Right lobe of liver (tissue), 4 donors: ENCODE measurements at regions not wholly inside any gene's neighbourhood (a gene's known extent, or its start where the extent isn't known, plus 50 kb on each side); places are given as distances from the start of the nearest gene placed in this dataset.

Experiments used
- POLR2A ChIP-seq: fragments of 450-650 bp; IDR thresholded peaks from one replicate; pipeline ENCODE4 v1.6.1; 2017; ENCODE audit warnings: antibody characterized with exemption, mild to moderate bottlenecking
- TF ChIP-seq, protein P1 (sequence below), 4 donors: fragments of 200-600 bp in 3 of 4; fragments of 450-650 bp in 1 of 4; IDR thresholded peaks; one replicate each; pipeline versions ENCODE4 v1.5.1 to v1.8.0; 2016 to 2022; ENCODE audit warnings: antibody characterized with exemption in 4 of 4, mild to moderate bottlenecking in 2 of 4
- donor health status: DM: no; HTN: no; CAD: no.
- donor health status: DM: no; HTN: no; CAD: no.
- donor health status: DM: no; HTN: yes; CAD: no.

DNA sequence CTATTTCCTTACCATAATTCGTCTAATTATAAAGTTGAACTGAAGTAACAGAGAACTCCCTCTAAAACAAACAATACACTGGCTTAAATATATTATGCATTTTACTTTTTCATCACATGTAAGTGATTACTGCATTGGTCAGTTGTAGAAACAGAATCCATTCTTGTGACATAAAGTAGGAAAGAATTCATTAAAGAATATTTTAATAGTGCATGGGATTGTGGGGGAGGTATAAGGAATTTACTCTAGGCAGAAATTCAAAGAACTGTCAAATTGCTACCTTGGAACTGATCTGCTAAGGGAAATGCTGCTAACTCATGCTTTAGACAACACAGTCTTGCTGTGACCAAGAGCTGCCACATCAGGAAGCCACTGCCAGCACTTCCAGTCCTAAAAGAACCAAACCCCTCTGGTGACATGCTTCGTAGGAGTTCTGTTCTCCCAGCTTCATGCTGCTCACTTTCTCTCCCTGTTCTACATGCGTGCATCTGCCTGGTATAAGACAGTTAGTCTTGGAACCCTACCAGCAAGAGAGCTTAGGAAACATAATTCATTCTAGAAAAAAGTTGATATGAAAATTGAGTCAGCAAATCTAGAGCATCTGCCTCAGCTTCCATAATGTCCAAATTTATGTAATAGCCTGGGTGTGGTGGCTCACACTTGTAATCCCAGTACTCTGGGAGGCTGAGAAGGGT lies 1137.6 kb upstream of the NXPH2 start:
- TF ChIP-seq, protein P1, sequence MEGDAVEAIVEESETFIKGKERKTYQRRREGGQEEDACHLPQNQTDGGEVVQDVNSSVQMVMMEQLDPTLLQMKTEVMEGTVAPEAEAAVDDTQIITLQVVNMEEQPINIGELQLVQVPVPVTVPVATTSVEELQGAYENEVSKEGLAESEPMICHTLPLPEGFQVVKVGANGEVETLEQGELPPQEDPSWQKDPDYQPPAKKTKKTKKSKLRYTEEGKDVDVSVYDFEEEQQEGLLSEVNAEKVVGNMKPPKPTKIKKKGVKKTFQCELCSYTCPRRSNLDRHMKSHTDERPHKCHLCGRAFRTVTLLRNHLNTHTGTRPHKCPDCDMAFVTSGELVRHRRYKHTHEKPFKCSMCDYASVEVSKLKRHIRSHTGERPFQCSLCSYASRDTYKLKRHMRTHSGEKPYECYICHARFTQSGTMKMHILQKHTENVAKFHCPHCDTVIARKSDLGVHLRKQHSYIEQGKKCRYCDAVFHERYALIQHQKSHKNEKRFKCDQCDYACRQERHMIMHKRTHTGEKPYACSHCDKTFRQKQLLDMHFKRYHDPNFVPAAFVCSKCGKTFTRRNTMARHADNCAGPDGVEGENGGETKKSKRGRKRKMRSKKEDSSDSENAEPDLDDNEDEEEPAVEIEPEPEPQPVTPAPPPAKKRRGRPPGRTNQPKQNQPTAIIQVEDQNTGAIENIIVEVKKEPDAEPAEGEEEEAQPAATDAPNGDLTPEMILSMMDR (IDR thresholded peaks at IDR 0.05): no peak
- no peak for TF ChIP-seq POLR2A
